Psoas muscle (tissue), 7 donors: ENCODE measurements at regions not wholly inside any gene's neighbourhood (a gene's known extent, or its start where the extent isn't known, plus 50 kb on each side); places are given as distances from the start of the nearest gene placed in this dataset.
A peak's percentile ranks its signal among the peaks of the same experiment; 100 is the strongest.

Experiments used
- ATAC-seq, 4 donors: fragments of 200-7000 bp; cut with Tn5 transposase; one replicate each; pipeline ENCODE4 v1.9.1; 2020; ENCODE audit warnings: moderate library complexity in 3 of 4, mild to moderate bottlenecking in 2 of 4
- DNase-seq, 2 donors: peaks; one replicate each; pipeline ENCODE4 v3.0.0-alpha.2; 2020
- H3K27ac ChIP-seq: fragments of 200-600 bp; one replicate; pipeline ENCODE4 v1.8.0; 2022
- H3K27me3 ChIP-seq, 3 donors: fragments of 200-600 bp in 1 of 3; one replicate each; pipeline versions ENCODE4 v1.6.1 to v1.8.0; 2013 to 2022; ENCODE audit warnings: low read length in 2 of 3, mild to moderate bottlenecking in 2 of 3, moderate library complexity in 1 of 3; ENCODE audit not compliant: insufficient read depth in 3 of 3
- H3K36me3 ChIP-seq, 2 donors: fragments of 200-600 bp in 1 of 2; one replicate each; pipeline versions ENCODE4 v1.6.1 to v1.8.0; 2013 to 2022; ENCODE audit warnings: low read depth in 1 of 2, mild to moderate bottlenecking in 1 of 2, moderate library complexity in 1 of 2; ENCODE audit not compliant: insufficient read depth in 1 of 2
- H3K4me1 ChIP-seq: fragments of 200-600 bp; one replicate; pipeline ENCODE4 v1.8.0; 2022
- H3K4me3 ChIP-seq: fragments of 200-600 bp; one replicate; pipeline ENCODE4 v1.8.0; 2022; ENCODE audit warnings: mild to moderate bottlenecking
- H3K9me3 ChIP-seq: fragments of 200-600 bp; one replicate; pipeline ENCODE4 v1.8.0; 2022
- CTCF ChIP-seq: fragments of 200-600 bp; IDR thresholded peaks from one replicate; pipeline ENCODE4 v1.8.0; 2022; ENCODE audit warnings: antibody characterized with exemption
- WGBS, 3 donors: extraction: QIAGEN DNeasy Blood & Tissue Kit; methylation state at CpG; one replicate each; pipeline versions ENCODE4 v1.1.6 to v1.1.7; 2013; 5-methylcytosine and 5-hydroxymethylcytosine counted together
- intact Hi-C, 2 donors: fragments of 100-400 bp; cut with DNase I; formaldehyde crosslinking; loops; one replicate each; pipeline versions ENCODE4 v1.11.0 to v1.14.2; 2022
- donor health status: healthy with polysubstance abuse.
- donor health status: DM: no; HTN: no; CAD: no; lungs with moderate emphysema.
- donor health status: Bipolar disorder and iron deficiency.
- donor health status: healthy.
- donor health status: DM: yes; HTN: yes; CAD: no.
- donor health status: DM: no; HTN: no; CAD: no.
- donor health status: DM: yes; HTN: yes; CAD: no.

- H3K27ac ChIP-seq, result peak overlapping the region; percentile 39
- H3K27me3 ChIP-seq, result no peaks in the 10 kb centered on the region
- H3K36me3 ChIP-seq, result no peaks in the 10 kb centered on the region
- ATAC-seq, result peak; percentile 80 to 97 (median 94)
- intact Hi-C loops, result no loop called here
- DNase-seq, result peak; percentile 72 to 84
- 25 to 30% (median 28%) methylated on average over 9 of the region's 9 CpGs for WGBS, 3 donors
- no peak for TF ChIP-seq CTCF
- peak overlapping the region; percentile 20 for H3K4me3 ChIP-seq
- no peaks in the 10 kb centered on the region for H3K9me3 ChIP-seq
- peaks cover 23% of the 10 kb centered on the region for H3K4me1 ChIP-seq
These were observed 155.4 kb upstream of the PDE3A start for GRCh38 chr12:20212658-20213555.

- intact Hi-C loops, result no loop called here
- H3K4me1 ChIP-seq, result peaks cover 23% of the 10 kb centered on the region
- no peak for DNase-seq
- H3K27me3 ChIP-seq, result no peaks in the 10 kb centered on the region
- H3K4me3 ChIP-seq, result no peak overlapping the region
- TF ChIP-seq CTCF, result no peak
- peak in 1 of 4 donors; percentile 27 for ATAC-seq
- WGBS, 3 donors, result 59 to 72% (median 66%) methylated on average over 7 of the region's 7 CpGs
- H3K36me3 ChIP-seq, result no peaks in the 10 kb centered on the region
- no peak overlapping the region for H3K27ac ChIP-seq
- no peaks in the 10 kb centered on the region for H3K9me3 ChIP-seq
These were observed 154.4 kb upstream of the PDE3A start for GRCh38 chr12:20213723-20214625.

- H3K36me3 ChIP-seq, result no peaks in the 10 kb centered on the region
- intact Hi-C loops, result no loop called here
- DNase-seq (no peak), ATAC-seq (no peak)
- no peak for TF ChIP-seq CTCF
- H3K4me1 ChIP-seq, result no peaks in the 10 kb centered on the region
- no peaks in the 10 kb centered on the region for H3K27me3 ChIP-seq
- 81 to 97% (median 92%) methylated on average over 1 of the region's 1 CpG for WGBS, 3 donors
- H3K4me3 ChIP-seq, result no peak overlapping the region
- no peaks in the 10 kb centered on the region for H3K9me3 ChIP-seq
- H3K27ac ChIP-seq, result no peak overlapping the region
These were observed 148.0 kb upstream of the PDE3A start for GRCh38 chr12:20220339-20220738.

GRCh38 chr12:20232931-20233675 lies 135.2 kb upstream of the PDE3A start:
- no peak for ATAC-seq
- Histone ChIP-seq H3K9me3 (no peaks in the 10 kb centered on the region), H3K4me1 (no peaks in the 10 kb centered on the region), H3K27ac (no peak overlapping the region), H3K27me3 (no peaks in the 10 kb centered on the region), H3K4me3 (no peak overlapping the region), H3K36me3 (no peaks in the 10 kb centered on the region)
- DNase-seq, result no peak
- no peak for TF ChIP-seq CTCF
- WGBS, 3 donors, result 61 to 83% (median 66%) methylated on average over 5 of the region's 5 CpGs
- intact Hi-C loops, result no loop called here
